ENCODE measurements at regions not wholly inside any gene's neighbourhood (a gene's known extent, or its start where the extent isn't known, plus 50 kb on each side); places are given as distances from the start of the nearest gene placed in this dataset.

GRCh38 chrX:43500996-43501694 is 155.0 kb upstream of the MAOA start:
- Mint-ChIP-seq H3K27me3 (ENCODE audit: unreplicated experiment) (peaks cover 8% of the 10 kb centered on the region), H3K4me1 (ENCODE audit: unreplicated experiment) (no peaks in the 10 kb centered on the region), H3K9me3 (ENCODE audit: unreplicated experiment) (peaks cover 3% of the 10 kb centered on the region), H3K36me3 (ENCODE audit: unreplicated experiment) (no peaks in the 10 kb centered on the region), H3K4me3 (ENCODE audit: unreplicated experiment) (no peak overlapping the region), H3K27ac (ENCODE audit: unreplicated experiment) (no peak overlapping the region)
- DNase-seq (ENCODE audit: extremely low spot score, unreplicated experiment): no peak
- no peak for TF ChIP-seq CTCF (IDR thresholded peaks at IDR 0.05)

GRCh38 chrX:43504394-43504793 is 151.7 kb upstream of the MAOA start:
- TF ChIP-seq CTCF (IDR thresholded peaks at IDR 0.05): no peak
- Mint-ChIP-seq H3K36me3 (ENCODE audit: unreplicated experiment) (no peaks in the 10 kb centered on the region), H3K4me1 (ENCODE audit: unreplicated experiment) (no peaks in the 10 kb centered on the region), H3K9me3 (ENCODE audit: unreplicated experiment) (no peaks in the 10 kb centered on the region), H3K27ac (ENCODE audit: unreplicated experiment) (no peak overlapping the region), H3K27me3 (ENCODE audit: unreplicated experiment) (peaks cover 7% of the 10 kb centered on the region), H3K4me3 (ENCODE audit: unreplicated experiment) (no peak overlapping the region)
- DNase-seq (ENCODE audit: extremely low spot score, unreplicated experiment): no peak

GRCh38 chrX:43505769-43506168 is 150.3 kb upstream of the MAOA start:
- no peak for TF ChIP-seq CTCF (IDR thresholded peaks at IDR 0.05)
- DNase-seq (ENCODE audit: extremely low spot score, unreplicated experiment): no peak
- no peaks in the 10 kb centered on the region for H3K36me3 Mint-ChIP-seq (ENCODE audit: unreplicated experiment)
- H3K9me3 Mint-ChIP-seq (ENCODE audit: unreplicated experiment): no peaks in the 10 kb centered on the region
- H3K27ac Mint-ChIP-seq (ENCODE audit: unreplicated experiment): no peak overlapping the region
- no peaks in the 10 kb centered on the region for H3K4me1 Mint-ChIP-seq (ENCODE audit: unreplicated experiment)
- peaks cover 7% of the 10 kb centered on the region for H3K27me3 Mint-ChIP-seq (ENCODE audit: unreplicated experiment)
- no peak overlapping the region for H3K4me3 Mint-ChIP-seq (ENCODE audit: unreplicated experiment)

GRCh38 chrX:43508694-43509093 is 147.4 kb upstream of the MAOA start:
- TF ChIP-seq CTCF (IDR thresholded peaks at IDR 0.05): no peak
- Mint-ChIP-seq H3K9me3 (ENCODE audit: unreplicated experiment) (no peaks in the 10 kb centered on the region), H3K4me3 (ENCODE audit: unreplicated experiment) (no peak overlapping the region), H3K27ac (ENCODE audit: unreplicated experiment) (no peak overlapping the region), H3K36me3 (ENCODE audit: unreplicated experiment) (no peaks in the 10 kb centered on the region), H3K27me3 (ENCODE audit: unreplicated experiment) (no peaks in the 10 kb centered on the region), H3K4me1 (ENCODE audit: unreplicated experiment) (no peaks in the 10 kb centered on the region)
- DNase-seq (ENCODE audit: extremely low spot score, unreplicated experiment): no peak

GRCh38 chrX:43510209-43510608 is 145.9 kb upstream of the MAOA start:
- H3K9me3 Mint-ChIP-seq (ENCODE audit: unreplicated experiment): peaks cover 4% of the 10 kb centered on the region
- no peak for TF ChIP-seq CTCF (IDR thresholded peaks at IDR 0.05)
- no peak overlapping the region for H3K4me3 Mint-ChIP-seq (ENCODE audit: unreplicated experiment)
- H3K27ac Mint-ChIP-seq (ENCODE audit: unreplicated experiment): no peak overlapping the region
- H3K4me1 Mint-ChIP-seq (ENCODE audit: unreplicated experiment): no peaks in the 10 kb centered on the region
- no peak for DNase-seq (ENCODE audit: extremely low spot score, unreplicated experiment)
- no peaks in the 10 kb centered on the region for H3K27me3 Mint-ChIP-seq (ENCODE audit: unreplicated experiment)
- no peaks in the 10 kb centered on the region for H3K36me3 Mint-ChIP-seq (ENCODE audit: unreplicated experiment)
